Astrocyte of the spinal cord (primary cell): ENCODE measurements at regions not wholly inside any gene's neighbourhood (a gene's known extent, or its start where the extent isn't known, plus 50 kb on each side); places are given as distances from the start of the nearest gene placed in this dataset.

Experiments
- DNase-seq: peaks from one replicate; pipeline ENCODE4 v3.0.0; 2011; ENCODE audit warnings: low read depth, low spot score
- H3K4me3 ChIP-seq: 2 replicates; pipeline ENCODE4 v1.5.1; 2011; ENCODE audit warnings: low read depth, mild to moderate bottlenecking, low read length, moderate library complexity
- CTCF ChIP-seq: IDR thresholded peaks from 2 replicates; pipeline ENCODE4 v1.5.1; 2012; ENCODE audit warnings: low read depth, mild to moderate bottlenecking, low read length, inconsistent platforms
- in situ Hi-C: cut with HindIII; loops from 2 replicates; pipeline ENCODE4 v1.10.0; 2017; ENCODE audit warnings: low sequenced_read_pairs

GRCh38 chr1:22297999-22298398 is 153.7 kb upstream of the ZBTB40 start:
- no peak for TF ChIP-seq CTCF
- H3K4me3 ChIP-seq = no peak overlapping the region
- in situ Hi-C loops = no loop called here
- no peak for DNase-seq

GRCh38 chr1:22303816-22304215 is 147.8 kb upstream of the ZBTB40 start:
- no peak for TF ChIP-seq CTCF
- H3K4me3 ChIP-seq = no peak overlapping the region
- in situ Hi-C loops = no loop called here
- no peak for DNase-seq

GRCh38 chr1:22309572-22309971 is 142.1 kb upstream of the ZBTB40 start:
- in situ Hi-C loops = no loop called here
- TF ChIP-seq CTCF = no peak
- no peak overlapping the region for H3K4me3 ChIP-seq
- DNase-seq = no peak

- in situ Hi-C loops = no loop called here
- TF ChIP-seq CTCF = no peak
Measured at GRCh38 chr1:22311461-22311860, 140.2 kb upstream of the ZBTB40 start.

GRCh38 chr1:22313321-22313720 is 138.3 kb upstream of the ZBTB40 start:
- DNase-seq = no peak
- in situ Hi-C loops = no loop called here
- no peak for TF ChIP-seq CTCF
- H3K4me3 ChIP-seq = no peak overlapping the region

More at GRCh38 chr1:22311461-22311860, 140.2 kb upstream of the ZBTB40 start:
- no peak overlapping the region for H3K4me3 ChIP-seq
- DNase-seq = no peak

- H3K4me3 ChIP-seq = no peak overlapping the region
- in situ Hi-C loops = no loop called here
- DNase-seq = no peak
- TF ChIP-seq CTCF = no peak
Measured at GRCh38 chr1:22314706-22315105, 136.9 kb upstream of the ZBTB40 start.
